Body of pancreas (tissue), 4 donors: ENCODE measurements at regions not wholly inside any gene's neighbourhood (a gene's known extent, or its start where the extent isn't known, plus 50 kb on each side); places are given as distances from the start of the nearest gene placed in this dataset.

Experiments used
- ATAC-seq: fragments of 150-250 bp; one replicate; pipeline ENCODE4 v1.9.1; 2016
- DNase-seq, 4 donors: peaks; one replicate each; pipeline ENCODE4 v3.0.0-alpha.2; 2019
- H3K27ac ChIP-seq, 4 donors: fragments of 200-600 bp; sonication (generic); 1 replicate in 3 of 4; 2 replicates in 1 of 4; pipeline versions ENCODE4 v1.5.1 to v1.6.1; 2016 to 2019; ENCODE audit warnings: mild to moderate bottlenecking in 1 of 4, mixed read lengths in 1 of 4, moderate library complexity in 1 of 4
- H3K27me3 ChIP-seq, 2 donors: fragments of 200-600 bp; sonication (generic); one replicate each; pipeline ENCODE4 v1.6.0; 2016; ENCODE audit warnings: mild to moderate bottlenecking in 1 of 2
- H3K36me3 ChIP-seq, 2 donors: fragments of 200-600 bp; sonication (generic); replicated peaks in 1 of 2; 2 replicates each; pipeline ENCODE4 v1.5.1; 2016; ENCODE audit warnings: low read depth in 2 of 2; ENCODE audit not compliant: insufficient read depth in 1 of 2
- H3K4me1 ChIP-seq: fragments of 200-600 bp; sonication (generic); one replicate; pipeline ENCODE4 v1.6.0; 2016
- H3K4me3 ChIP-seq, 2 donors: fragments of 200-600 bp; sonication (generic); 1 replicate in 1 of 2; 2 replicates in 1 of 2; pipeline ENCODE4 v1.5.1; 2016 to 2019
- H3K9me3 ChIP-seq, 3 donors: fragments of 200-600 bp; sonication (generic); 1 replicate in 2 of 3; 2 replicates in 1 of 3; pipeline ENCODE4 v1.5.1; 2016
- CTCF ChIP-seq, 7 experiments: fragments of 450-650 bp in 4 of 7; fragments of 200-600 bp in 3 of 7; sonication (generic) in 3 of 7; IDR thresholded peaks; one replicate each; pipeline ENCODE4 v1.5.1; 2016 to 2019; ENCODE audit warnings: antibody characterized with exemption in 7 of 7
- POLR2A ChIP-seq, 3 donors: fragments of 450-650 bp; IDR thresholded peaks; one replicate each; pipeline ENCODE4 v1.6.1; 2016; ENCODE audit warnings: antibody characterized with exemption in 3 of 3, mild to moderate bottlenecking in 2 of 3
- WGBS, 2 donors: methylation state at CpG; one replicate each; pipeline ENCODE4 v1.1.5; 2017; 5-methylcytosine and 5-hydroxymethylcytosine counted together
- intact Hi-C: fragments of 100-400 bp; cut with DNase I; formaldehyde crosslinking; loops from one replicate; pipeline ENCODE4 v1.15.1; 2023

- no peak for TF ChIP-seq POLR2A (IDR thresholded peaks at IDR 0.05)
- TF ChIP-seq CTCF (IDR thresholded peaks at IDR 0.05), result no peak
- DNase-seq, result no peak
Measured at GRCh38 chr13:80957019-80957655, 616.2 kb upstream of the SPRY2 start.

GRCh38 chr13:80955501-80955900 lies 614.6 kb upstream of the SPRY2 start:
- Histone ChIP-seq H3K36me3 (no peaks in the 10 kb centered on the region), H3K9me3 (no peaks in the 10 kb centered on the region), H3K4me3 (no peak overlapping the region), H3K27me3 (no peaks in the 10 kb centered on the region), H3K27ac (no peak overlapping the region), H3K4me1 (no peaks in the 10 kb centered on the region)
- DNase-seq (no peak), ATAC-seq (no peak)
- TF ChIP-seq CTCF (IDR thresholded peaks at IDR 0.05), result no peak
- no peak for TF ChIP-seq POLR2A (IDR thresholded peaks at IDR 0.05)
- intact Hi-C loops, result no loop called here

More at GRCh38 chr13:80957019-80957655, 616.2 kb upstream of the SPRY2 start:
- WGBS, 2 donors, result 13 to 21% methylated on average over 3 of the region's 3 CpGs
- no peaks in the 10 kb centered on the region for H3K4me1 ChIP-seq
- no peak for ATAC-seq
- no peaks in the 10 kb centered on the region for H3K36me3 ChIP-seq
- intact Hi-C loops, result no loop called here
- H3K9me3 ChIP-seq, result no peaks in the 10 kb centered on the region
- H3K27ac ChIP-seq, result no peak overlapping the region
- H3K4me3 ChIP-seq, result no peak overlapping the region
- H3K27me3 ChIP-seq, result no peaks in the 10 kb centered on the region

- DNase-seq (no peak), ATAC-seq (no peak)
- TF ChIP-seq CTCF (IDR thresholded peaks at IDR 0.05), result no peak
- no peak for TF ChIP-seq POLR2A (IDR thresholded peaks at IDR 0.05)
- Histone ChIP-seq H3K4me1 (no peaks in the 10 kb centered on the region), H3K36me3 (no peaks in the 10 kb centered on the region), H3K4me3 (no peak overlapping the region), H3K27ac (no peak overlapping the region), H3K27me3 (no peaks in the 10 kb centered on the region), H3K9me3 (no peaks in the 10 kb centered on the region)
- intact Hi-C loops, result no loop called here
- WGBS, 2 donors, result 75 to 80% methylated on average over 2 of the region's 2 CpGs
Measured at GRCh38 chr13:80952158-80952557, 611.2 kb upstream of the SPRY2 start.

- Histone ChIP-seq H3K4me1 (no peaks in the 10 kb centered on the region), H3K4me3 (no peak overlapping the region), H3K9me3 (no peaks in the 10 kb centered on the region), H3K27ac (no peak overlapping the region), H3K36me3 (no peaks in the 10 kb centered on the region), H3K27me3 (no peaks in the 10 kb centered on the region)
- DNase-seq, result no peak
- intact Hi-C loops, result no loop called here
- no peak for ATAC-seq
- TF ChIP-seq CTCF (IDR thresholded peaks at IDR 0.05), result no peak
- TF ChIP-seq POLR2A (IDR thresholded peaks at IDR 0.05), result no peak
- 62% methylated on average over 4 of the region's 4 CpGs for WGBS, 2 donors
Measured at GRCh38 chr13:80946008-80946802, 605.3 kb upstream of the SPRY2 start.
